Activated CD8-positive, alpha-beta T cell treated with anti-CD3 and anti-CD28 coated beads for 36 hours (primary cell): ENCODE measurements at regions not wholly inside any gene's neighbourhood (a gene's known extent, or its start where the extent isn't known, plus 50 kb on each side); places are given as distances from the start of the nearest gene placed in this dataset.

Experiments
- ATAC-seq: fragments of 200-7000 bp; cut with Tn5 transposase; one replicate; pipeline ENCODE4 v1.10.0; 2021; ENCODE audit warnings: mild to moderate bottlenecking, moderate library complexity
- CTCF ChIA-PET: fragments of 350-600 bp; sonication (Branson Sonifier 250); formaldehyde crosslinking; loops from one replicate; lab custom pipeline; 2021; ENCODE audit warnings: antibody characterized with exemption; lab: Charles Lee
- POLR2A ChIA-PET: fragments of 350-600 bp; sonication (Branson Sonifier 250); formaldehyde crosslinking; loops from one replicate; lab custom pipeline; 2021; ENCODE audit warnings: antibody characterized with exemption; lab: Charles Lee
- DNase-seq: peaks from one replicate; pipeline ENCODE4 v3.0.0-alpha.2; 2020
- H3K27ac Mint-ChIP-seq: one replicate; pipeline ENCODE4 v1.8.0; 2021; ENCODE audit warnings: mild to moderate bottlenecking, mixed read lengths
- H3K27me3 Mint-ChIP-seq: one replicate; pipeline ENCODE4 v1.8.0; 2021; ENCODE audit warnings: mixed read lengths
- H3K36me3 Mint-ChIP-seq: one replicate; pipeline ENCODE4 v1.8.0; 2021; ENCODE audit warnings: low read depth, mixed read lengths
- H3K4me1 Mint-ChIP-seq: one replicate; pipeline ENCODE4 v1.8.0; 2021; ENCODE audit warnings: low read depth, mixed read lengths
- H3K4me3 Mint-ChIP-seq: one replicate; pipeline ENCODE4 v1.8.0; 2021; ENCODE audit warnings: mild to moderate bottlenecking, moderate library complexity, mixed read lengths
- H3K9me3 Mint-ChIP-seq: one replicate; pipeline ENCODE4 v1.8.0; 2021; ENCODE audit warnings: mixed read lengths
- intact Hi-C: fragments of 100-400 bp; cut with micrococcal nuclease; formaldehyde crosslinking; loops from one replicate; pipeline ENCODE4 v1.10.0; 2022
- TF ChIP-seq, protein P1 (sequence below): fragments of 200-600 bp; IDR thresholded peaks from one replicate; pipeline ENCODE4 v1.8.0; 2022; ENCODE audit warnings: antibody characterized with exemption, mild to moderate bottlenecking

DNA sequence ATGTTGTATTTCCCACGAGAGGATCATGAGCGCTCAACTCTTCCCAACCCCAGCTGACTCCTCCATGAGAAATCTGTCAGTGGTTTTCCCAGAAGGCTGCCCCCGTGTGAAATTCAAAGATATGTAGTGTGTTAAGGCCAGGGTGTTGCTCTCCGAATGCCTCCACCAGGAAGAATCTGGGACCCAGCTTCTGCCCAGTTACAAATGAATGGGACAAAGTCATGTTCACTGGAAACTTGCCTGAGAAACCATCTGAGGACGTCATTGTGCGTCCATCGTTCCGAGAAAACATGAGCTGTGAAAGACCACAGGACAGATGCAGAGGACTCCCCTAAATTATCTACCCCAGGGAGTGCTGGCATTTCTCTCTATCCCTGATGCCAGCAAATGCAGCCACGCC lies 86.0 kb downstream of the AIPL1 start:
- no peak overlapping the region for H3K4me3 Mint-ChIP-seq
- intact Hi-C loops, result no loop called here
- no peaks in the 10 kb centered on the region for H3K9me3 Mint-ChIP-seq
- ChIA-PET POLR2A (no interaction called here), CTCF (no interaction called here)
- H3K4me1 Mint-ChIP-seq, result no peaks in the 10 kb centered on the region
- no peak overlapping the region for H3K27ac Mint-ChIP-seq
- no peak for DNase-seq
- no peak for ATAC-seq
- TF ChIP-seq, protein P1, sequence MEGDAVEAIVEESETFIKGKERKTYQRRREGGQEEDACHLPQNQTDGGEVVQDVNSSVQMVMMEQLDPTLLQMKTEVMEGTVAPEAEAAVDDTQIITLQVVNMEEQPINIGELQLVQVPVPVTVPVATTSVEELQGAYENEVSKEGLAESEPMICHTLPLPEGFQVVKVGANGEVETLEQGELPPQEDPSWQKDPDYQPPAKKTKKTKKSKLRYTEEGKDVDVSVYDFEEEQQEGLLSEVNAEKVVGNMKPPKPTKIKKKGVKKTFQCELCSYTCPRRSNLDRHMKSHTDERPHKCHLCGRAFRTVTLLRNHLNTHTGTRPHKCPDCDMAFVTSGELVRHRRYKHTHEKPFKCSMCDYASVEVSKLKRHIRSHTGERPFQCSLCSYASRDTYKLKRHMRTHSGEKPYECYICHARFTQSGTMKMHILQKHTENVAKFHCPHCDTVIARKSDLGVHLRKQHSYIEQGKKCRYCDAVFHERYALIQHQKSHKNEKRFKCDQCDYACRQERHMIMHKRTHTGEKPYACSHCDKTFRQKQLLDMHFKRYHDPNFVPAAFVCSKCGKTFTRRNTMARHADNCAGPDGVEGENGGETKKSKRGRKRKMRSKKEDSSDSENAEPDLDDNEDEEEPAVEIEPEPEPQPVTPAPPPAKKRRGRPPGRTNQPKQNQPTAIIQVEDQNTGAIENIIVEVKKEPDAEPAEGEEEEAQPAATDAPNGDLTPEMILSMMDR, result no peak
- no peaks in the 10 kb centered on the region for H3K36me3 Mint-ChIP-seq
- H3K27me3 Mint-ChIP-seq, result peaks cover 13% of the 10 kb centered on the region

DNA sequence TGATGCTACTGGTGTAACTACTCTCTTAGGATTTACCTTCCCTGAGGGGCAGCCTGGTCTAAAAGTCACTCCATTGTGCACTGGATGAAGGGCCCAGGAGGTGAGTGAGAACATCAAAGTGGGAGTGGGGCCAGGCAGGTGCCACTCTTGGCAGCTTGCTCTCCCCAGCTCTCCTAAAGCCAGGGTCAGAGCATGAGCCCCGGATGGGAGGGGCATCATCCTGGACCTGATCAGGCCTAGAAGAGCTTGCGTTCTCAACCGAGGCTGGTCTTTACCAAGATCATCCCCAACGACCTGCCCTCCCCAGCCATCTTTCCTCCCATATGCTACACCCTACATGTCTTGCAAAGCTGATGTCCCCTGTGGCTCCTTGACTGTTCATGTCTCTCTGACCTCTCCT lies 87.1 kb downstream of the AIPL1 start:
- TF ChIP-seq, protein P1, result no peak
- DNase-seq, result no peak
- POLR2A ChIA-PET, result no interaction called here

DNA sequence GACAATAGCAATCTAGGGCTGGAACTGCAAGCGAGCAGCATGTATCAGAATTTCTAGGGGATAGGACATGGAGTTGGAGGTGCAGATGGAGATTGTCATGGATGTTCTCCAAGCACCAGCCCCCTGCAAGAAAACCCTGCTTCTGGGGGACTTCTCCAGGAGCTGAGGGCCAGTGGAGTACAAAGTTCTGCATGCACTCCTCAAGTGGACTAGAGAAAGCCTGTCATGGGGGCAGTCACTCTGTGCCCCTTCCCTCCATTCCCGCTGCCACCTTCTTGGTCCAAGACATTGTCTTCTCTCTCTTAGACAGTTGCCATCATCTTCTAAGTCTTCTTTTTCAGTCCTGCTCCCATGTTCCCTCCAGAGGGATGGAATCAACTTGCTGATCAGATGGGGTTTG lies 87.9 kb downstream of the AIPL1 start:
- Mint-ChIP-seq H3K27ac (no peak overlapping the region), H3K27me3 (peaks cover 12% of the 10 kb centered on the region), H3K36me3 (no peaks in the 10 kb centered on the region), H3K4me3 (no peak overlapping the region), H3K9me3 (no peaks in the 10 kb centered on the region), H3K4me1 (no peaks in the 10 kb centered on the region)
- DNase-seq, result no peak
- POLR2A ChIA-PET, result no interaction called here
- CTCF ChIA-PET, result no interaction called here
- ATAC-seq, result no peak
- TF ChIP-seq, protein P1, result no peak
- intact Hi-C loops, result no loop called here

More for the DNA sequence above, 87.1 kb downstream of the AIPL1 start:
- H3K27ac Mint-ChIP-seq, result no peak overlapping the region
- CTCF ChIA-PET, result no interaction called here
- intact Hi-C loops, result no loop called here
- ATAC-seq, result no peak
- no peaks in the 10 kb centered on the region for H3K9me3 Mint-ChIP-seq
- no peaks in the 10 kb centered on the region for H3K36me3 Mint-ChIP-seq
- H3K27me3 Mint-ChIP-seq, result peaks cover 12% of the 10 kb centered on the region
- no peak overlapping the region for H3K4me3 Mint-ChIP-seq
- H3K4me1 Mint-ChIP-seq, result no peaks in the 10 kb centered on the region

DNA sequence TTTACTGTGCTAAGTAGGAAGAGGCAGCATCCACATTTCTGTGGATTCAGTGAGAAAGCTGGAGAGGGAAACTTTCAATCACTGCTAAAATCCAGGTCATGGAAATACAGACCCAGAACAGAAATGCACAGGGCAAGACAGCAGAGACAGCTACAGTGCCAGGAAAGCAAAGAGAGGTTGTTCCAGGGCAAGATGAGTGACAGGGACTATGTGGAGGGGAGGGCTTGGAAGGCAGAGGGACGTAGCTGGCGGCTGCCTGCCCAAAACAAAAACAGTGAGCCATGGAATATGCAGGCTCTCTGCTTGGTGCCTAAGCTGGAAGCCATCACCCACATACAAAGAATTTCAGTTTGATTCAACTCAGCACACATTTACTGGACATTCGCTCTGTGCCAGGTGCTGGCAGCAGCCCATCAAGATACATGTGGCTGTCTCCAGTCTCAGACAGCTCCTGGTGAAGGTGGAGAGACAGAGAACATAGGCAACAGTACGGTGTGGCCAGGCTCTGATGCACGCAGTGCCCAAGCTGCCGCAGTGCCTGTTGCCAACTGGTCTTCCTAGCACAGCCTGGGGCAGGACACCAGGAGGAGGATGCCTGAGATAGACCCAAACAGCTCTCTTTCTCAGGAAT lies 88.7 kb downstream of the AIPL1 start:
- CTCF ChIA-PET, result no interaction called here
- Mint-ChIP-seq H3K4me1 (no peaks in the 10 kb centered on the region), H3K36me3 (no peaks in the 10 kb centered on the region)

DNA sequence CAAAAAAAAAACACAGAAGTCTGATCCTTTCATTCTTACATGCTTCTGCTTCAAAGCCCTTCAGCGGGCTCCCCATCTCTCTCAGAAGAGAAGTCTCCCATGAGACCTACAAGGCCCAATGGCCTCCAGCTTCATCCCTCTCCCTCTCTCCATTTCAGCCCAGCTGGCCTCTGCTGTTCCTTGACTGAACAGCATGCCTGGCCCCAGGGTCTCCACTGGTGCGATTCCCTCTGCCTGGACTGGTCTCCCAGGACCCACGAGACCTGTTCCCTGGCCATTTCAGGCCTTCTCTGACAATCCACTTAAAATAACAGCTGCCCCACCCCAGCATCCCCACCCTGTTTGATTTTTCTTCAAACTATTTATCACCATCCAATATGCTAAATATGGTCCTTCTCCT lies 91.2 kb downstream of the AIPL1 start:
- Mint-ChIP-seq H3K27me3 (peaks cover 12% of the 10 kb centered on the region), H3K4me3 (no peak overlapping the region), H3K27ac (no peak overlapping the region), H3K4me1 (no peaks in the 10 kb centered on the region), H3K36me3 (no peaks in the 10 kb centered on the region), H3K9me3 (no peaks in the 10 kb centered on the region)
- ChIA-PET CTCF (no interaction called here), POLR2A (no interaction called here)
- TF ChIP-seq, protein P1, result no peak
- intact Hi-C loops, result no loop called here
- no peak for DNase-seq
- ATAC-seq, result no peak

More for the DNA sequence above, 88.7 kb downstream of the AIPL1 start:
- Mint-ChIP-seq H3K27ac (no peak overlapping the region), H3K4me3 (no peak overlapping the region), H3K27me3 (peaks cover 12% of the 10 kb centered on the region), H3K9me3 (no peaks in the 10 kb centered on the region)
- DNase-seq, result no peak
- TF ChIP-seq, protein P1, result no peak
- no peak for ATAC-seq
- POLR2A ChIA-PET, result no interaction called here
- intact Hi-C loops, result no loop called here
